ENCODE measurements at regions not wholly inside any gene's neighbourhood (a gene's known extent, or its start where the extent isn't known, plus 50 kb on each side); places are given as distances from the start of the nearest gene placed in this dataset.

DNA sequence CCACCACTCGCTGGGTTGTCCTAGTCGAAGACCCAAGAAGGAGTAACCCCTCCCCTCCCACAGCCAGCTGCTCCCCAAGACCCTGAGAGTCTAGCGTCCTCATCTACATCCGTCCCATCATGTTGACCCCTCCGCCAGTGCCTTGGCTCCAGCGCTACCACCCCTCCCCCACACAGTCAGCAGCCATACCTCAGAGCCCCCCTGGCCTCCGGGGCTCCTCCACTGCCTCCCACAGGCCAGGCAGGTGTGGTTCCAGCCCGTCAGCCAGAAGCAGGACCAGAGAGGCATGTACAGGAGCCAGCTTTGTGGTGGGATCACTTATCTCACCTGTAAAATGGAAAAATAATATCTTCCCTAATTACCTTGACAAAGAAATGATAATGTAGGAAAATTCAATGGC is 51.5 kb upstream of the PHF21B start:
- Mint-ChIP-seq H3K36me3 (ENCODE audit: insufficient read depth, unreplicated experiment) (no peaks in the 10 kb centered on the region), H3K27ac (ENCODE audit: unreplicated experiment) (no peak overlapping the region), H3K9me3 (ENCODE audit: low read depth, unreplicated experiment) (no peaks in the 10 kb centered on the region), H3K4me3 (ENCODE audit: low read depth, unreplicated experiment) (no peak overlapping the region), H3K27me3 (ENCODE audit: unreplicated experiment) (peaks cover 78% of the 10 kb centered on the region), H3K4me1 (ENCODE audit: low read depth, unreplicated experiment) (no peaks in the 10 kb centered on the region)
- no TSS peak for BruUV-seq (replicated peaks)
- CTCF ChIA-PET = no interaction called here
- no peak for DNase-seq
- intact Hi-C loops (cut with micrococcal nuclease; ENCODE audit: unreplicated experiment) = no loop called here
- TF ChIP-seq, protein P1, sequence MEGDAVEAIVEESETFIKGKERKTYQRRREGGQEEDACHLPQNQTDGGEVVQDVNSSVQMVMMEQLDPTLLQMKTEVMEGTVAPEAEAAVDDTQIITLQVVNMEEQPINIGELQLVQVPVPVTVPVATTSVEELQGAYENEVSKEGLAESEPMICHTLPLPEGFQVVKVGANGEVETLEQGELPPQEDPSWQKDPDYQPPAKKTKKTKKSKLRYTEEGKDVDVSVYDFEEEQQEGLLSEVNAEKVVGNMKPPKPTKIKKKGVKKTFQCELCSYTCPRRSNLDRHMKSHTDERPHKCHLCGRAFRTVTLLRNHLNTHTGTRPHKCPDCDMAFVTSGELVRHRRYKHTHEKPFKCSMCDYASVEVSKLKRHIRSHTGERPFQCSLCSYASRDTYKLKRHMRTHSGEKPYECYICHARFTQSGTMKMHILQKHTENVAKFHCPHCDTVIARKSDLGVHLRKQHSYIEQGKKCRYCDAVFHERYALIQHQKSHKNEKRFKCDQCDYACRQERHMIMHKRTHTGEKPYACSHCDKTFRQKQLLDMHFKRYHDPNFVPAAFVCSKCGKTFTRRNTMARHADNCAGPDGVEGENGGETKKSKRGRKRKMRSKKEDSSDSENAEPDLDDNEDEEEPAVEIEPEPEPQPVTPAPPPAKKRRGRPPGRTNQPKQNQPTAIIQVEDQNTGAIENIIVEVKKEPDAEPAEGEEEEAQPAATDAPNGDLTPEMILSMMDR (IDR thresholded peaks at IDR 0.05; ENCODE audit: unreplicated experiment) = no peak

DNA sequence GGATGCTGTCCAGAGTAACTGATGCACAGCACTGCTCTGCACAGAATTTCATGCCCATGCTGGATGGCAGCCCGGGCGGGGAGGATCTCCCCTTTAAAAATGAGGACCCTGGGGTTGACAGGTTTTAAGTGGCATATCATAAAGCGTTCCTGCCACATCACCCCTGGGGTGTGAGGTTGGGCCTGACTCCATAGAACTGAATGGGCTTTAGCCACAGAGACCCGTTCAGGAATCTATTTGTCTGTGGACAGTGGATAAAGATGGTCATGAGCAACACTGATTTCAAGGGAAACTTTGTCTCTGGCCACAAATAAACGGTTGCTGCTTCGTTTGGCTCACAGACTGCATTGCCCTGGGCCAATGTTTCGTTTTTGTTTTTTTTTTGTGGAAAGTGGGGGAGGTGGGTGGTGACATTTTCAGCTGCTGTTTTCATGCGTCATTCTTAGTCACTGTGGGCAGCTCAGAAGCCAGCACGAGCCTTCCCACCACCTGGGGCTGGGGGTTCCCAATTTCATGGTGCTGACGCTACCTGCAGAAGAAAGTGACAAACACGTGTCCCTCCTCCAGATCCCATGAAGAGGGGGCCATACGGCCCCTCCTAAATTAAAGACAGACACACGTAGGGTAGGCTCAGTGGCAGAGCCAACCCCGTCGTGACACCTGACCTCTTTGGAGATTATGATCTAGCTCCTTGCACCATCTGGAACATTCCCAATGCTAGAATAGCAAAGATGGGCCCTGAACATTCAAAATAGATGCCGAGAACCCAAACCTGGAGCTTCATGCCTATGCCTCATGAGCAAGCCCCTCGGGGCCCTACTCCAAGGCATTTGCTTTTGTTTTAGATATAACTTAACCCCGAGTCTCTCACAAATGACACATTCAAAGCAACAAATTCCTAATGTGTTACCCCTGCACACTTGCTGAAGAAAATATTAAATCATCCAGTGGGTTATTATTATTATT is 54.8 kb upstream of the PHF21B start:
- H3K27me3 Mint-ChIP-seq (ENCODE audit: unreplicated experiment) = peaks cover 89% of the 10 kb centered on the region
- no peak overlapping the region for H3K27ac Mint-ChIP-seq (ENCODE audit: unreplicated experiment)
- H3K4me1 Mint-ChIP-seq (ENCODE audit: low read depth, unreplicated experiment) = no peaks in the 10 kb centered on the region
- TF ChIP-seq, protein P1 (IDR thresholded peaks at IDR 0.05; ENCODE audit: unreplicated experiment) = no peak
- CTCF ChIA-PET = no interaction called here
- H3K36me3 Mint-ChIP-seq (ENCODE audit: insufficient read depth, unreplicated experiment) = no peaks in the 10 kb centered on the region
- intact Hi-C loops (cut with micrococcal nuclease; ENCODE audit: unreplicated experiment) = no loop called here
- no TSS peak for BruUV-seq (replicated peaks)
- DNase-seq = peak; percentile 5
- H3K9me3 Mint-ChIP-seq (ENCODE audit: low read depth, unreplicated experiment) = peaks cover 2% of the 10 kb centered on the region
- no peak overlapping the region for H3K4me3 Mint-ChIP-seq (ENCODE audit: low read depth, unreplicated experiment)

DNA sequence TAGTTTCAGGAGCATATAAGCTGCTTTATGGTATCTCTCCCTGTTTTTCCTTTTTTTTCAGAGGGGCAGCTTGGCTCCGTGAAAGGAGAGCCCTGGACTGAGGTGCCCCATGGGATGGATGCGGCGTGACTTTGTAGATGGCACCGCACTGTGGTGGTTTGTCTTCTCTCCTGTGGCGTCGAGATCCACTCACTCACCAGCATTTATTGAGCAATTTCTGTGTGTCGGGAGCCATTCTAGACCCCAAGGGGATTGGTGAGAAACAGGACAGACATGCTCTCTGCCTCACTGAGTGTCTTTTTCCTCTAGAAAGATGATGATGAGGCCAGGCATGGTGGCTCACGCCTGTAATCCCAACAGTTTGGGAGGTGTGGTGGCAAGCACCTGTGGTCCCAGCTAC is 55.9 kb upstream of the PHF21B start:
- H3K4me1 Mint-ChIP-seq (ENCODE audit: low read depth, unreplicated experiment) = no peaks in the 10 kb centered on the region
- no peaks in the 10 kb centered on the region for H3K36me3 Mint-ChIP-seq (ENCODE audit: insufficient read depth, unreplicated experiment)
- no TSS peak for BruUV-seq (replicated peaks)
- H3K27ac Mint-ChIP-seq (ENCODE audit: unreplicated experiment) = no peak overlapping the region
- peaks cover 2% of the 10 kb centered on the region for H3K9me3 Mint-ChIP-seq (ENCODE audit: low read depth, unreplicated experiment)
- intact Hi-C loops (cut with micrococcal nuclease; ENCODE audit: unreplicated experiment) = no loop called here
- H3K27me3 Mint-ChIP-seq (ENCODE audit: unreplicated experiment) = peaks cover 97% of the 10 kb centered on the region
- H3K4me3 Mint-ChIP-seq (ENCODE audit: low read depth, unreplicated experiment) = no peak overlapping the region
- DNase-seq = no peak
- CTCF ChIA-PET = no interaction called here
- TF ChIP-seq, protein P1 (IDR thresholded peaks at IDR 0.05; ENCODE audit: unreplicated experiment) = no peak

DNA sequence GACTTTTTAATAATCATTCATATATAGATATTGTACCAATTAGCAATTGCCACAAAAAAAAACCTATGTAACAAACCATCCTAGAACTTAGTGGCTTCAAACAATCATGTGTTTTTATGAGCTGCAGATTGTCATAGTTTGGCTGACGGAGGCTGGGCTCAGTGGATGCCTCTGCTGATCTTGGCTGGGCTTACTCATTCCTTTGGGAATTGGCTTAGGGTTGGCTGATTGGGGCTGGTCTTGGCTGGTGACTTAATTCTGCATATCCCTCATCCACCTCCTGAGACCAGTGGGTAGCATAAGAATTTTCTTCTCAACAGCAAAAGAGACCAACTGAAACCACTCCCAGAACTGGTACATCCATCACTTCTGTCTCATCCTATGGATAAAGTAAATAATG is 57.9 kb upstream of the PHF21B start:
- Mint-ChIP-seq H3K4me1 (ENCODE audit: low read depth, unreplicated experiment) (peaks cover 9% of the 10 kb centered on the region), H3K36me3 (ENCODE audit: insufficient read depth, unreplicated experiment) (peaks cover 2% of the 10 kb centered on the region), H3K27ac (ENCODE audit: unreplicated experiment) (no peak overlapping the region), H3K9me3 (ENCODE audit: low read depth, unreplicated experiment) (peaks cover 2% of the 10 kb centered on the region), H3K27me3 (ENCODE audit: unreplicated experiment) (peaks cover 100% of the 10 kb centered on the region), H3K4me3 (ENCODE audit: low read depth, unreplicated experiment) (no peak overlapping the region)
- CTCF ChIA-PET = no interaction called here
- TF ChIP-seq, protein P1 (IDR thresholded peaks at IDR 0.05; ENCODE audit: unreplicated experiment) = no peak
- no peak for DNase-seq
- no TSS peak for BruUV-seq (replicated peaks)
- intact Hi-C loops (cut with micrococcal nuclease; ENCODE audit: unreplicated experiment) = no loop called here
